ENCODE measurements at regions not wholly inside any gene's neighbourhood (a gene's known extent, or its start where the extent isn't known, plus 50 kb on each side); places are given as distances from the start of the nearest gene placed in this dataset.
"Not testable (repeated sequence)": the region's sequence is repeated elsewhere in the genome, so short reads cannot be mapped to it uniquely, and the experiment has no call there.

DNA sequence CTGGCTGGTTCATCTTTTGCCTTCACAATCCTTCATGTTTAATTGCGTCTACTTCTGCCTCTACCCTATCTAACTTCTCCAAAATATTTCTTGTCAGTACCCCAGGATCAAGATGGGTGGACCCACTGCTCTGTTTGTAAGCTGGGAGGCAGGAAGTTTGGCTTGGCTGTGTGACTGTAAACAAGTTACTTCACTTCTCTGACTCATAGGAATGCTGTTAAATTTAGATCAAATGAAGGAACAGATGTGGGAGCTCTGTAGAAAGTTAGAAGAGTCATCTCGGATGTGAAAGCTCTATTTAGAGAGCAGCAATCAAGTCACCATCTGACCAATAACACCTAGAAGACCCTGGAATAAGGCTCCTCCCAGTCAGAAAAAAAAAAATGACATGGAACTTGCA is 55.2 kb upstream of the MRTFB start:
- H3K4me3 ChIP-seq (replicated peaks in 1 of 2; ENCODE audit: low read depth in 2 of 2, low read length in 2 of 2) = no peak overlapping the region
- DNase-seq (ENCODE audit: low read depth in 2 of 2) = peak; percentile 77 to 90
- no peak for TF ChIP-seq CTCF (IDR thresholded peaks at IDR 0.05; ENCODE audit: low read depth, low read length)

DNA sequence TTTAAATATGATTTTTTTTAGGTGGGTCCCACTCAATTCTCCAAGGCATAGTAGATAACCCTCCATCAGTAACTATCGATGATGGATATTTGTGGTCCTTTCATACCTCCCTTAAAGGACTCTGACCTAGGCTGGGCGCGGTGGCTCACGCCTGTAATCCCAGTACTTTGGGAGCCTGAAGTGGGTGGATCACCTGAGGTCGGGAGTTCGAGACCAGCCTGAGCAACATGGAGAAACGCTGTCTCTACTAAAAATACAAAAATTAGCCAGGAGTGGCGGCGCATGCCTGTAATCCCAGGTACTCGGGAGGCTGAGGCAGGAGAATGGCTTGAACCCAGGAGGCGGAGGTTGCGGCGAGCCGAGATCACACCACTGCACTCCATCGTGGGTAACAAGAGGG is 54.8 kb upstream of the MRTFB start:
- DNase-seq (ENCODE audit: low read depth in 2 of 2); H3K4me3 ChIP-seq (replicated peaks in 1 of 2; ENCODE audit: low read depth in 2 of 2, low read length in 2 of 2): not testable (repeated sequence)

DNA sequence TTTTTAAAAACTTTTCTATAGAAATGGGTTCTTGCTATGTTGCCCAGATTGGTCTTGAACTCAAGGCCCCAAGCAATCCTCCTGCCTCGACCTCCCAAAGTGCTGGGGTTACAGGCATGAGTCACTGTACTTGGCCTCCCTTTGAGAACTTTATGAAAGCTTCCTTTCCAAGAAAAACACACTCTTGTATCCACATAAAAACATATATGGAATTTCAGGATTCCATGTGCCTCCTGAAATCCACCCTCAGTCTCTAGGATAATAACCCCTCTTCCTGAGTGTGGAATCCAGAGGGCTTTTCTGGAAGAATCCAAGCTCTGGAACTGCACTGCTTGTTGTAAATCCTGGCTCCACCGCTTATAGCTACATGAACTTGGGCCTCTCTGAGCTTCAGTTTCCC is 53.2 kb upstream of the MRTFB start:
- no peak for DNase-seq (ENCODE audit: low read depth in 2 of 2)
- H3K4me3 ChIP-seq (replicated peaks in 1 of 2; ENCODE audit: low read depth in 2 of 2, low read length in 2 of 2) = no peak overlapping the region
- no peak for TF ChIP-seq CTCF (IDR thresholded peaks at IDR 0.05; ENCODE audit: low read depth, low read length)

DNA sequence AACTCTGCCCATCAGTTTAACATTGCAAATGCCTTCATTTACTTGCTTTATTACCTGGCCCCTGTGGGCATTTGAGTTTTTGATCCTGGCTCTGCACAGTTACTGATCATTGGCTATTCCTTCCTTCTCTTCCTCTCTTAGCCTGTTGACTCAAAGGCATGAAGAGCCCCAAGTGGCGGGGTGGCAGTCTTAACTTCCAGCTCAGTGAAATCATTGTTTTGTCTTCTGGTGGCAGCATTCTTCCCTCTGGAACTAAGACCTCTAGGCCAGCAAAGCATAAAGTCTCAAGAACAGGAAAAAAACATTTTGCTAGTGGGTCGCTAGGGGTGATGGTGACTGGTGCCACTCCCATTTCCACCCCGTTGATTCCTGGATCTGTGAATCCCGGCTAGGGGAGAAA is 52.3 kb upstream of the MRTFB start:
- no peak for TF ChIP-seq CTCF (IDR thresholded peaks at IDR 0.05; ENCODE audit: low read depth, low read length)
- no peak overlapping the region for H3K4me3 ChIP-seq (replicated peaks in 1 of 2; ENCODE audit: low read depth in 2 of 2, low read length in 2 of 2)
- DNase-seq (ENCODE audit: low read depth in 2 of 2) = no peak

DNA sequence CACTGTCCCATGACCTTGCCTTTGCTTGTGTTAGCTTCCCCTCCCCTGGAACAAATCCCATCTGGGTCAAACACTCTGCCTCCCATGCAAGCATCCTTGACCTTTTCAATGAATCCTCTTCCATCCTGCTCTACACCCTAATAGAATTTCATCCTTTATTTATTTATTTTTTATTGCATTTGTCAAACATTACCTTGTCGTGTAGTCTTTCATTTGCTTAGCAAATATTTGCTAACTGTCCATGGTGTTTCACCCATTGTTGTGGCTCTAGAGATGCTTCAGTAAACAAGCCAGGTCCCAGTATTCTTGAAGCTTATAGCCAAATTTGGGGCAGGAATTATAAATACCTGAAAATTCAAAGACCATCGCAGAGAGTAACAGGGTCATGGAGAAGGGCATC is 51.0 kb upstream of the MRTFB start:
- TF ChIP-seq CTCF (IDR thresholded peaks at IDR 0.05; ENCODE audit: low read depth, low read length) = no peak
- H3K4me3 ChIP-seq (replicated peaks in 1 of 2; ENCODE audit: low read depth in 2 of 2, low read length in 2 of 2) = no peak overlapping the region
- DNase-seq (ENCODE audit: low read depth in 2 of 2) = no peak
